ACHN (cell line): ENCODE measurements at regions not wholly inside any gene's neighbourhood (a gene's known extent, or its start where the extent isn't known, plus 50 kb on each side); places are given as distances from the start of the nearest gene placed in this dataset.

Source experiments
- DNase-seq: peaks from one replicate; pipeline ENCODE4 v3.0.0-alpha.2; 2015
- in situ Hi-C: cut with HindIII; loops from 2 replicates; pipeline ENCODE4 v1.10.0; 2017; ENCODE audit warnings: low sequenced_read_pairs, low pct_ligation_motif_present, low pct_unique_long_range_greater_than_20kb

- in situ Hi-C loops = no loop called here
- DNase-seq = no peak
Observed at GRCh38 chr5:12242950-12243888, 339.0 kb upstream of the CTNND2 start.

- in situ Hi-C loops = no loop called here
- DNase-seq = no peak
Observed at GRCh38 chr5:12237837-12238575, 333.8 kb upstream of the CTNND2 start.

GRCh38 chr5:12230659-12231058 is 326.4 kb upstream of the CTNND2 start:
- DNase-seq = no peak
- in situ Hi-C loops = no loop called here

- in situ Hi-C loops = no loop called here
- DNase-seq = no peak
Observed at GRCh38 chr5:12217039-12217438, 312.8 kb upstream of the CTNND2 start.

GRCh38 chr5:12214267-12215015 is 310.2 kb upstream of the CTNND2 start:
- no peak for DNase-seq
- in situ Hi-C loops = no loop called here

- in situ Hi-C loops = no loop called here
- no peak for DNase-seq
Observed at GRCh38 chr5:12208366-12209100, 304.3 kb upstream of the CTNND2 start.

GRCh38 chr5:12204761-12205160 is 300.5 kb upstream of the CTNND2 start:
- in situ Hi-C loops = no loop called here
- no peak for DNase-seq

- no peak for DNase-seq
Observed at GRCh38 chr5:12193536-12193935, 289.3 kb upstream of the CTNND2 start.

GRCh38 chr5:12183003-12183402 is 278.8 kb upstream of the CTNND2 start:
- in situ Hi-C loops = no loop called here
- no peak for DNase-seq

More at GRCh38 chr5:12193536-12193935, 289.3 kb upstream of the CTNND2 start:
- in situ Hi-C loops = no loop called here

GRCh38 chr5:12177851-12178250 is 273.6 kb upstream of the CTNND2 start:
- no peak for DNase-seq
- in situ Hi-C loops = no loop called here

GRCh38 chr5:12177225-12177624 is 273.0 kb upstream of the CTNND2 start:
- DNase-seq = no peak

GRCh38 chr5:12175914-12176585 is 271.8 kb upstream of the CTNND2 start:
- DNase-seq = no peak
- in situ Hi-C loops = no loop called here

More at GRCh38 chr5:12177225-12177624, 273.0 kb upstream of the CTNND2 start:
- in situ Hi-C loops = no loop called here

GRCh38 chr5:12174734-12175133 is 270.5 kb upstream of the CTNND2 start:
- in situ Hi-C loops = no loop called here
- DNase-seq = no peak

GRCh38 chr5:12169536-12169935 is 265.3 kb upstream of the CTNND2 start:
- DNase-seq = no peak

GRCh38 chr5:12162863-12163262 is 258.6 kb upstream of the CTNND2 start:
- in situ Hi-C loops = no loop called here
- no peak for DNase-seq

More at GRCh38 chr5:12169536-12169935, 265.3 kb upstream of the CTNND2 start:
- in situ Hi-C loops = no loop called here

GRCh38 chr5:12147513-12147912 is 243.3 kb upstream of the CTNND2 start:
- DNase-seq = no peak
- in situ Hi-C loops = no loop called here

- DNase-seq = no peak
- in situ Hi-C loops = no loop called here
Observed at GRCh38 chr5:12141496-12141895, 237.2 kb upstream of the CTNND2 start.

- DNase-seq = no peak
- in situ Hi-C loops = no loop called here
Observed at GRCh38 chr5:12133520-12133919, 229.3 kb upstream of the CTNND2 start.
